ENCODE measurements at regions not wholly inside any gene's neighbourhood (a gene's known extent, or its start where the extent isn't known, plus 50 kb on each side); places are given as distances from the start of the nearest gene placed in this dataset.
A peak's percentile ranks its signal among the peaks of the same experiment; 100 is the strongest.

DNA sequence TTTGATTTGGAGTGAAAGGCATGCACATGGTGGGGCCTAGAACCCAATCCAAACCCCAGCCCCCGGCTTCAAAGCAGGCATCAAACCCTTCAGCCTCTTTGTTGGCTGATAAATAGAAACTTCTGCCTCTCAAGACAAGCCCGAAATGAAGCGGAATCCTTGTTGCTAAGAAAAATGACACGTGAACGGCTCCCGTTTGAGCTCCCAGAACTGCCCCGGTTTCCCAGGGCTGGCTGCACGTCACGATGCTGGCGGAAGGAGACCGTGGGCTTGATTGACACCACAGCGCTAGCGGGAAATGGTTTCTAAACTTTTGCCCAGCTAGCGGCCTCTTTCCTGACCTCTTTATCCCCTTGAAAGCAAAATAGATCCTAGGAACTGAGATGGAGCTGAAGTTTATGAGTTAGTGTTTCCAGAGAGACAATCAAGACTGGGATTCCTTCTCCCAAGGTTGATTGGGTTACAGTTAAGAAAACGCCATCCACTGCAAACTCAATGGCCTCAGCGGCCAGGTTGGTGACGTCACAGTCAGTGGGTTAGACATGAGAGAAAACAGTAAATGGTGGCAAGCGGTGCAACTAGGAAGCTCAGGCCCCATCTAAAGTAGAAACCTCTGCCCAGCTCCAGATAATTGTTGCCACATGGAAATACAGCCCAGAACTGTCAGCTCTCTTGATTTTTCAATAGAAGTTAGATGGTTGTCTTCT lies 117.0 kb downstream of the ANKRD60 start:
- DNase-seq (ENCODE audit: low read depth in 2 of 2), result no peak

DNA sequence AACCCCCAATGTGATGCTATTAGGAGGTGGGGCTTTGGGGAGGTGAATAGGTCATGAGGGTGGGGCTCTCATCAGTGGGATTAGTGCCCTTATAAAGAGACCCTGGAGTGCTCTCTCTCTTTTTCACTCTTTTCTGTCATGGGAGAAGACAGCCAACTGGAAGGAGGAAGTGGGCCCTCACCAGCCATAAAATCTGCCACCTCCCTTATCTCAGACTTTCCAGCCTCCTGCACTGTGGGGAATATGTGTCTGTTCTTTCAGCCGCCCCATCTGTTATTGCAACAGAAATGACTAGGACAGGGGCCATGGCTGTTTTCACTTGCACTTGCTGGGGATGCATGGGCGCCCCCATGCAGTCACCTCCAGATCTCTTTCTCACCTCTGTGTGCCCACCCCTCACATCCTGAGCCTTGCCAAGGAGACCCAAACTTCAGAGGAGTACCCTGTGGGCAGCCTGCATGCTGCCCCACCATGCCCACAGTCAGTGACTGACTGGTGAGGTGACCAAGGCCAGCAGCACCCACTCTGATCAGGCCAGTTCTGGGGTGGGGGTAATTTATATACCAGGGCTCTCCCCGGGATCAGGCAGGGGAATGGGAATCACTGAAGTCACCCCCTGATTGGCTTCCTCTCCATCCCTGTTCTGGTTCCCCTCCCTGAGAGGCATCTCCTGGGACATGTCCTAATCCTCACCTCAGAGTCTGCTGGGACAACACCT lies 118.4 kb downstream of the ANKRD60 start:
- no peak for DNase-seq (ENCODE audit: low read depth in 2 of 2)

DNA sequence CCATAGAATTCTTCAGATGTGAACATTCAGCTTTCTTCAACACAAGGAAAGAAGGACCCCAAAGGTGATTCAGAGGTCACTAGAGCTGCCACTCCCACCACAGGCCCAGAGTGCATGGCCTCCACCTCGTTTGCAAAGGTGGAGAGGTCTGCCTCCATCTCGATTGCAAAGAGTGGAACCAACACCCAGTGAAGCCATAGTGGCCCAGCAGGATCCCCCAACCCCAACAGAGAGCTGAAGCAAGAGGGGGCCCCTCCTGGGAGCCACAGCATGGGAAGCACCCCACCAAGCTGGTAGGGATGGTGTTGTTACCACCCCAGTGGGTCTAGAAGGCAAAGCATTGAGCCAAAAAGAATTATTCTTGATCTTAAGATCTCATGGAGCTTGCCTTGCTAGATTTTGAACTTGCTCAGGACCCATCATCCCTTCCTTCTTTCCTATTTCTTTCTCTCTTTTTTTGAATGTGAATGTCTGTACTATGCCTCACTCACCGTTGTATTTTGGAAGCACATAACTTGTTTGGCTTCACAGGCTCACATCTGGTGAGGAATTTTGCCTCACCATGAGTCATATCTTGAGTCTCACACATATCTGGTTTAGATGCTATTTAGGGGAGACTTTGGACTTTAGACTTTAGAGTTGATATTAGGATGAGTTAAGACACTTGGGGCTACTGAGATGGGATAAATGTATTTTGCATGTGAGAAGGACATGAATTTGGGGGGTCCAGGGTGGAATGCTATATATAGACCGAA lies 119.2 kb downstream of the ANKRD60 start:
- no peak for DNase-seq (ENCODE audit: low read depth in 2 of 2)

DNA sequence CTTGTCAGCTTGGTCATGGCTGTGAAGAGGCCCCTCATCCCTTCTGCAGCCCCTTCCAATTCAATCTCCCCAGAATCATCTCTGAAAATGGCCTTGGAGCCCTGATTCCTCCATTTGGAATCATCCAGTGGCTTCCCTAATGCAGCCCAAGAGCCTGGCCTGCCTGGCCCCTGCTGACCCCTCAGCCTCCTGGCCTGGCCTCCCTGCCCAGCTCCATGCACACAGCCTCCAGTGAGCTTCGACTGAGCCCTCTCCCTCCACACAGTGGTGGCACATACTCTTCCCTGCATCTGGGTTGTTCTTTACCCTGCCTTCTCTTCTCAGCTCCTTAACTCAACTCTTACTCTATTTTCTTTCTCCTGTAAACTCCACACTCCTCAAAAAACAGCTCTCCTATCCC lies 120.9 kb downstream of the ANKRD60 start:
- no peak for DNase-seq (ENCODE audit: low read depth in 2 of 2)

DNA sequence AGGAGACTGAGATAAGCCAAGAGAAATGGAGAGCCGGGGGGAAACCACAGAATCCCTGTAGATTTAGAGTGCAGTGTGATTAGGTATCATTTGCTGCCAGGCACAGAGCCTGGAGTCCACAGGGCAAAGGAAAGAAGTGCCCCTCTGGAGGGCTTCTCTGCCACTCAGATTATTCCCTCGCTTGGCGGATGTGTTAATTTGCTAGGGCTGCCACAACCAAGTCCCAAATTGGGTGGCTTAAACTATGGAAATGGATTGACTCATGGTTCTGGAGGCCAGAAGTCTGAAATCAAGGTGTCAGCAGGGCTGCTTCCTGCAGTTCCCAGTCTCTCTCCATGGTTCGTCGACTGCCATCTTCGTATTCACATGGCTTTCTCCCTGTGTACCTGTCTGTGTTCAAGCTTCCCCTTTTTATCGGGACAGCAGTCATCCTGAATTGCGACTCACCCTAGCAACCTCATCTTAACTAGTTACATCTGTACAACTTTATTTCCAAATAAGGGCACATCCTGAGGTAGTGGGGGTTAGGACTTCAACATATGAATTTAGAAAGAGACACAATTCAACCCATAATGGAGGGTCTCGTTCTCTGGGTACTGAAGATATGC lies 122.2 kb downstream of the ANKRD60 start:
- no peak for DNase-seq (ENCODE audit: low read depth in 2 of 2)

DNA sequence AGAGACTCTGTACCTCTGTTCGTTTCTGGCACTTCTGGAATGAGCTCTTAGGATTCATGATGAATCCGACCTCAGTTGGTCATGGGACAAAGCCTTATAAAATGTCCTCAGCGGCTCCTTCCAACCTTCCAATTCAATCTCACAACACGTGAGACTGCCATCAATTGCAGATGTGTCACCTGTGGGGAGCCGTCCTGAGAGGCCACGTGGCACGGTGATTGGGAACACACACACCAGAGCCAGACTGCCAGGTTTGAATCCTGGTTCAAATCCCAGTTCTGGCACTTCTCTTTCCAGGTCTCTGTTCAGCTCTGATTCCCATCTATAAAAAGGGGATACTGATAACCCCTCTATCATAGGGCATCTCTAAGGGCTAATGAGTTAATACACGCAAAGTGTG lies 124.5 kb downstream of the ANKRD60 start:
- DNase-seq (ENCODE audit: low read depth in 2 of 2), result no peak

DNA sequence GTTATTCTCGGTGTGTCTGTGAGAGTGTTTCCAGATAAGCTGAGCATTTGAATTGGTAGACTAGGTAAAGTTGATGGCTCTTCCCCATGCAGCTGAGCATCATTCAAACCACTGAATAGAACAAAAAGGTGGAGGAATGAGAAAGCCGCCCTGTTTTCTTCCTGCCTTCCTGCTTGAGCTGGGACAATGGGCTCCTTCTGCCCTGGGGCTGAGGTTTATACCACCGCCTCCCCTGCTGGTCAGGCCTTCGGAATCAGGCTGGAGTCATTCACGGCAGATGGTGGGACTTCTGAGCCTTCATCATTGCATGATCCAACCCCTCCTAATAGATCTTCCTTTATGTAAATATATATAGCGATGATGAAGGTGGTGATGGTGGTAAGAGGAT lies 124.9 kb downstream of the ANKRD60 start:
- no peak for DNase-seq (ENCODE audit: low read depth in 2 of 2)

DNA sequence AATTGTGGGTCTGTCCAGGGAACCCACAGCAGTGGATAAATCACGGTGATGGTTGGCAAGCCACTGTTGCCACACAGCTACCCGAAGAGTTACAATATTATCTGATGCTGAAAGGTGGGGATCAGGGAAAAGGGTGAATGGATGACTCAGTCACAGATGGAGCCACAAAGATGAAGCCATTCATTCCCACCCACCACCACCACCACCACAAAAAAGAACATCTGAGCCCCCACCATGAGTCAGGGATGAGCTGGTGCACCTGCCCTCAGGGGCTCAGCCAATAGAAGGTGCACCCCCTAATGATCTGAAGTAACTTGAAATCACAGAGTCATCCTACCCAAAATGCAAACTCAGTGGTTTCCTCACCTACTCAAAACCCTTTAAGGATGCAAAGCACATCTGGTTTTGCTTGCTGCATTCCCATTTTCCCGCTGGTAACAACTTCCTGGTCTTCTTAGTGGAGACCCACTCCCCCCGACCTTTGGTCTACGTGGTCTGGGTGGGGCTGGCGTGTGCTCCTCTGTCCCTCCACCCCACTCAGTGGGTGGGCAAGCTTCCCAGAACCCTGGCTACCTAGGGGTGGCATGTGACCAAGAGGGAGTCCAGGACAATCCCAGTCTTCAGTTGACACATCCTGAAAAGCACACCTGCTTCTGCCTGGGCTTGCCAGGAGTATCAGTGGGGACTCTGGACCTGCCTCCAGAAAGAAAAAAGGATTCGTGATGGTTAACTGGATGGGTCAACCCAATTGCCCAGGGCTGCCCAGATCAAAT lies 125.5 kb downstream of the ANKRD60 start:
- DNase-seq (ENCODE audit: low read depth in 2 of 2), result peak; percentile 6 to 28

DNA sequence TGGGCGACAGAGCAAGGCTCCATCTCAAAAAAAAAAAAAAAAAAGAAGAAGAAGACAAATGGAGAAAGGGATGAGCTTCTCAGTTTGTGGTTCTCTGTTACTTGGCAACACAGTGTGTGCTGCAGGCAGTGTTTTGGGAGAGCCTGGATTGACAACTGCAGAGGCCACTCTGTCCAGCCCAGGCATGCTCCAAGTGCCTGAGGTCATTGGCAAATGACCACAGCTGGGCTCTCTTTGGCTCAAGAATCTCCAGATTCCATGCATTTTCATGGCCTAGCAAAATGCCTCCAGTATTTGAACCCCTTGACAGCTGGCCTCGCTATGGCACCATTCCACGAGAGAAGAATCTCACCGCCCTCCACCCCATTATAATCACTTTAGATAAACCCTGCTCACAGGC lies 126.2 kb downstream of the ANKRD60 start:
- DNase-seq (ENCODE audit: low read depth in 2 of 2), result no peak

DNA sequence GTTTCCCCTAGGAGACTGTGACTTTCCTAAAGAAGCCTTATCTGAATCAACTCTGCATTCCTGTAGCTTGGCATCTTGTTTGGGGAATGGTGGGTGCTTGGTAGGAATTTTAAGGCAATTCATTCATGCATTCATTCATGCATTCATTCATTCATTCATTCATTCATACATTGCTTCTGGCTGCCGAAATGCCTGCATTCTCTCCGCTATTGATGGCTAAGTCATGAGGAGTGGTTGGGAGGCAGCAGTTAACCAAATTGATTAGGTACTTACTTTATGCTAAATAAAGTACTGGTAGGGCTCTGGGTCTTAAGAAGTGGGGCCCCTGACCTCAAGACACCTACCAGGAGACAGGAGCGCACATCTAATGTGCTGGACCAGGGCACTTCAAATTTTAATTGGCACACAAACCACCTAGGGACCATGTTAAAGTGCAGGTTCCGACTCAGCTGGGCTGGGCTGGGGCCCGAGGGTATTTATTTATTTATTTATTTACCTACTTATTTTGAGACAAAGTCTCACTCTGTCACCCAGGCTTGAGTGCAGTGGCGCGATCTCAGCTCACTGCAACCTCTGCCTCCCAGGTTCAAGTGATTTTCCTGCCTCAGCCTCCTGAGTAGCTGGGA lies 127.6 kb downstream of the ANKRD60 start:
- DNase-seq (ENCODE audit: low read depth in 2 of 2), result no peak

DNA sequence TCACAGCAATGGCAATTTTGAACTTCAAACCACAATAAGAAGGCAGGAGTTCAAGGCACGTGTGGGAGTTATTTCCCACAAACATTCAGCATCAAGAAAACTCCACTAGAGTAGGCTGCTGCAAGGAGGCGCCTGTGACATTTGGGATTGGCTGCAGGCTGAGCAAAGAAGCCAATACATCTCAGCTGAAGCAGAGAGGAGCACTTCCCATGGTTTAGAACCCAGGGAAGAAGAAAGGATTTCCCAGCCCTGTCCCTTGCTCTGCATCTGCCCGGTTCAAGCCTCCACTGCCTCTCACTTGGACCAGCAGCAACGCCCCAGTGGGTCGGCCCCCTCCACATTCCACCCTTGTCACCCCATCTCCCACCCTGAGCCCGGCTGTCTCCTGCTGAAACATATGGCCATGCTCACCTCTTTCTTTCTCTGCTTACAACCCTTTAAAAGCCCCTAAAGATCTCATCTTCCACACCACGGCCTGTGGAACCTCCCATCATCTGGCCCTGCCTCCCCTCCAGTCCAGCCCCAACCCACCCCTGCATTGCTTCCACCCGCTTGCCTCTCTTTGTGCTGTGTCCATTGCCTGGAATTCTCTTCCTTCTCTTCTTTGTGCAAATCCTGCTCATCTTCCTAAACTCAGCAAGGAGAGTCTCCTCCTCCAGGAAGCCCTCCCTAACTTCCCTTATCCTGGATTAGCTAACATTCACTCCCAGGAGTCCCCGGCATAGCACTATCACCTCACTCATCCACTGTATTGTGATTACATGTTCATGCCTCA lies 128.3 kb downstream of the ANKRD60 start:
- no peak for DNase-seq (ENCODE audit: low read depth in 2 of 2)

DNA sequence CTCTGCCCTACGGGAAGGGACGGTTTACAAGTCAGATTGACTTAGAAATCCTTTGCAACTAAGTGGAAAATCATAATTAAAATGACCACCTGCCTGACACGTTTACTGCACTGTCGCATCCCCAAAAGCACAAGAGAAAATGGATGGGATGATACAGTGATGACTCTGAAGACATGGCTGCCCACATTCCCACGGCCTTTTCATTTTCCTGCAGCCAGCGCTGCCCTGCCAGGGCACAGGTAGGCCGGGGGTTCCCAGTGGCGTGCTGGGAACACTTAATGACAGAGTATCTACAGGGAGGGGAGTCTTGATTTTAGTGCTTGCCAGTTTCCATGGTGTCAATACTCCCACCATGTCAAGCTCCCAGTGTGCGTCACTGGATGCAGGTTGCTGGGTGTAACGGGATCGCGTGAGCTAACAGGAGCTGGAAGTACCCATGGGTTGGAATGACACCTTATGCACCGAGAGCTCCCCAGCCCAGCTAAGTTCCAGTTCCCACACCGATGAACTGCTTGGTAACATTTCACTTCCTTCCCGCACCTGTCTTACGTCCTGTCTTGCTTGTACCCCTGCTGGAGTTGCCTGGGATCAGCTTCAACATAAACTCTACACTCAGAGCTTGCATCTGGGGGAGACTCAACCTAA lies 129.0 kb downstream of the ANKRD60 start:
- no peak for DNase-seq (ENCODE audit: low read depth in 2 of 2)

DNA sequence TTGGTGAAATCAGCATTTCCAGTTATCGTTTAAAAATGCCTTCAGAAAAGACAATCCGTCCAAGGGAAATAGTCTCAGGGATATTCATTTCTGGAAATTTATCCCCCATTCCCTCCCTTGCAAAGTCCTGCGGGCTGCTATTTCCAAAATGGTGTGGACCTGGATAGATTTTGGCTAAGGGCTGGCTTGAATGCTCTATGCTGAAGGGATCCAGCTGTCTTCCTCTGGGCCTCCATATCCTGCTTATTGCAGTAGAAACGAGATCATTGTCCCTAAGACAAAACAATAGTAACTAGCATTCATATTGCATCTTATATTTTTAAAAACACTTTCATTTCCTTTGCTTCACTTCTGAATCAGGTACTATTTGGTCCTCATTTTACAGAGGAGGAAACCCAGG lies 129.9 kb downstream of the ANKRD60 start:
- DNase-seq (ENCODE audit: low read depth in 2 of 2), result no peak

DNA sequence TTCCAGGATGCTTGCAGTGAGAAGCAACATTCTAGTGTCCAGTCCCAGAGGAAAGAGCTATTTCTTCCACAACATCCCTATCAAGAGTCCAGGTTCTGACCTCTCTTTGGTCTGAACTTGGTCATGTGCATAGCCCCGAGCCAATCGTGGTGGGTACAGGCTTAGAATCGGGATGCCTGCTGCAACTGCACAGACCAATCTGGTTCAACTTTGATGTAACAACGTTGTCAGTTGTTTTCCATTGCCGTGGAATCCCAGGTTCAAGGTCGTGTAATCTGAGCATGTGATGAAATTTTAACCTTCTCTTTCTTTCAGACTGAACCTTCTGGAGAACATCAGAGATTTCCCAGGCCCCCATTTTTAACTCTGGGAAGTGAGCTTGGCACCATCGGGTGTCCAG lies 130.5 kb downstream of the ANKRD60 start:
- no peak for DNase-seq (ENCODE audit: low read depth in 2 of 2)

DNA sequence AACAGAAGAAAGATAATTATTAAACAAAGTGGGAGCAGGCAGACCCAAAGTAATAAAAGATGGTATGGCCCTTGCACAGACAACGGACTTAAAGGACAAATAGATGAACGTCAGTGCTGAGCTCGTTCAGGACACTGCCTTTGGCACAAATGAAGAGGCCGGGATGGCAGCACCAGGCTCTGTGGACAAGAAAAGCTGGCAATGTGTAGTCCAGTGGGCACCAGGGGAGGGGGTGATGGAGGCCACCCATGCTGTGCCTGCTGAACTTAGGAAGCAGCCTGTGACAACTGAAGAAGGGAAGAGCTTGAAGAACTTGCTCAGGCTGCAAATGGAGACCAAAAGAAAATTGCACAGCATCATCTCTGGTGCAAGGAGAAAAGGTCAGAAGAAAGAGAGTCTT lies 131.0 kb downstream of the ANKRD60 start:
- no peak for DNase-seq (ENCODE audit: low read depth in 2 of 2)

DNA sequence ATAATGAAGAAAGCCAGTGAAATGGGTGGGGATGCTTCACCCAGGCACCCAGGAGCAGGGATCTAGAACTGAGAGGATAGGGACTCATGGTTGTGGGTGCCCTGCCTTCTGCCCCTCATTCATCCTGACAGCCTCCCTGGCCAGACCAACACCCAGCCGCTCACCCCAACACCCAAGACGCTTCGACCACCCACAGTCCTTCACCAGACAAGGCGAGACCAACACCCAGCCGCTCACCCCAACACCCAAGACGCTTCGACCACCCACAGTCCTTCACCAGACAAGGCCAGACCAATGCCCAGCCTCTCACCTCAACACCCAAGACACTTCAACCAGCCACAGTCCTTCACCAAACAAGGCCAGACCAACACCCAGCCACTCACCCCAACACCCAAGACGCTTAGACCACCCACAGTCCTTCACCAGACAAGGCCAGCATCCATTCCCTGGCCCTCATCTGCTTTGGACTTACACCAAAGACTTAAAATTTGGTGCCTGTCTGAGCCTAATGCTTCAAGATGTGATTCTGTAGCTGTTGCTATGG lies 131.5 kb downstream of the ANKRD60 start:
- no peak for DNase-seq (ENCODE audit: low read depth in 2 of 2)

DNA sequence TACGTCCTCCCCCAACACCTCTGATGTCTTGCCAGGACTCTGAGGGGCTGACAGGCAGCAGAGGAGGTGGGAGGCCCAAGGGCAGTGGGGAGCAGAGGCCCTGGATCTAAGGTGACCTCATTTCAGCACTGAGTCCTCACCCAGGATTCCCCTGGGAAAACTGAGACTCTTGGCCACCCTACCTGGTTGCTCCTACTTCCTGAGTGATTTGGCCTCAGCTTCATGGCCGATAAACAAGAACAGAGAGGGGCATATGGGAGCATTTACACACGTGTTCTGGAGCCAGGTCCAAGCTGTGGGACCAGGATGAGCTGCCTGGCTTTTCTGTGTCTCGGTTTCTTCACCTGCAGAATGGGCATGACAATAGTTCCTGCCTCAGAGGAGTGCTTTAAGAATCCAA lies 133.8 kb downstream of the ANKRD60 start:
- no peak for DNase-seq (ENCODE audit: low read depth in 2 of 2)

DNA sequence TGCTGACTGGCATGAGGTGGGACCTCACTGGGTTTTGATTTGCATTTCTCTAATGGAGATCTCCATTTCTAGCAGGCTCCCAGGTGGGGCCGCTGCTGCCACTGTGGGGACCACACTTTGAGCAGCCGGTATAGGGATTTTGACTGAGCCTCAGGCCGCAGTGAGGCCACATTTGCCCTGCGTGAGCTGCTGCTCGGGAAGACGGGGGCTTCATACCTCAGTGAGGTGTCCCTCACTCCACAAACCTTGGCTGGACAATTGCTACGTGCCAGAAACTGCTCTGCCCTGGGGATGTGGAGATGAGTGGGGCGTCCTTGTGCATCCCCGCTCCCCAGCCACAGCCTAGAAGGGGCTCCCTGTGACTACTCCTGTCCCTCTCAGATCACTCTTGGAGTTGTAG lies 134.3 kb downstream of the ANKRD60 start:
- DNase-seq (ENCODE audit: low read depth in 2 of 2), result no peak

DNA sequence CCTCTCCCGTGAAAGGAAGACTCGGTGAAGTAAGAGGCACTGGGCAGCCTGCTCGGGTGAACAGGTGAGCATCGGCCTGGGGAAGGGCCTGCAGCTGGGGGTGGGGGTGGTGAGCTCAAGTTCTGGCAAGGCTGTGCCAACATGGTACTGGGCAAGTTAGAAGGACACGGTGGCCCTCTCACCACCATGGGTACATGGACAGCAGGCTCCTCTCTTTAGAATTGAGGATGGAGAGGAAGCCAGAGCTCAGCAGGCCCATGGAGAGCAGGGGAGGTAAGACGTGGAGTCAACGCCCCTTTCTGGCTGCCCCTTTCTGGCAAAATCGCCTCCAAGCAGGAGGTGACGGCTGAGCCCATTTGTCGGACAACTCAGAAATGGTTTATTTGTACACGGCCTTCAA lies 135.6 kb downstream of the ANKRD60 start:
- DNase-seq (ENCODE audit: low read depth in 2 of 2), result no peak

DNA sequence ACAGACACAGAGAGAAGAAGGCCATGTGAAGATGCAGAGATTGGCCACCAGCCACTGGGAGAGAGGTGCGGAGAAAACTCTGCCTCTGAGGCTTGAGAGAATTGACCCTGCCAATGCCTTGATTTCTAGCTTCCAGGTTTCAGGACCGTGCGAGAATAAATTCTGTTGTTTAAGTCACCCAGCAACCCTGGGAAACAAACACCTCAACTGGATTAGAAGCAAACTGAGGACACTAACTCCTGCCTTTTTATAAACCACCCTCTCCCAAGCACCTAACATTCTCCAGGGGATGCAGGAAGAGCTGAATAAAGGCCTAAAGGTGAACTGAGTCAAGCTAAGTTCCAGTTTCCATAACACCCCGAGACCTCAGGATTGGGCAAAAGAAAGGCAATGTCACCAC lies 136.1 kb downstream of the ANKRD60 start:
- DNase-seq (ENCODE audit: low read depth in 2 of 2), result no peak

Measured in stimulated activated CD4-positive, alpha-beta T cell treated with anti-CD3 and anti-CD28 coated beads, Interleukin-12 subunit alpha, Interleukin-12 subunit beta, amount 100 ng/mL, for 24 hours (primary cell).